Esophagus squamous epithelium (tissue), 4 donors: ENCODE measurements at regions not wholly inside any gene's neighbourhood (a gene's known extent, or its start where the extent isn't known, plus 50 kb on each side); places are given as distances from the start of the nearest gene placed in this dataset.

ENCODE experiments used
- CTCF ChIP-seq, 6 experiments: fragments of 450-650 bp in 4 of 6; fragments of 200-600 bp in 2 of 6; sonication (generic) in 2 of 6; IDR thresholded peaks; one replicate each; pipeline ENCODE4 v1.5.1; 2016 to 2019; ENCODE audit warnings: antibody characterized with exemption in 6 of 6, mild to moderate bottlenecking in 4 of 6, moderate library complexity in 4 of 6
- POLR2A ChIP-seq, 4 donors: fragments of 450-650 bp; IDR thresholded peaks; one replicate each; pipeline ENCODE4 v1.6.1; 2017; ENCODE audit warnings: antibody characterized with exemption in 4 of 4, mild to moderate bottlenecking in 4 of 4, moderate library complexity in 3 of 4

- TF ChIP-seq CTCF (IDR thresholded peaks at IDR 0.05): no peak
- no peak for TF ChIP-seq POLR2A (IDR thresholded peaks at IDR 0.05)
These were observed 100.7 kb upstream of the CYP1B1 start for GRCh38 chr2:38176619-38177021.
